ENCODE measurements at regions not wholly inside any gene's neighbourhood (a gene's known extent, or its start where the extent isn't known, plus 50 kb on each side); places are given as distances from the start of the nearest gene placed in this dataset.

DNA sequence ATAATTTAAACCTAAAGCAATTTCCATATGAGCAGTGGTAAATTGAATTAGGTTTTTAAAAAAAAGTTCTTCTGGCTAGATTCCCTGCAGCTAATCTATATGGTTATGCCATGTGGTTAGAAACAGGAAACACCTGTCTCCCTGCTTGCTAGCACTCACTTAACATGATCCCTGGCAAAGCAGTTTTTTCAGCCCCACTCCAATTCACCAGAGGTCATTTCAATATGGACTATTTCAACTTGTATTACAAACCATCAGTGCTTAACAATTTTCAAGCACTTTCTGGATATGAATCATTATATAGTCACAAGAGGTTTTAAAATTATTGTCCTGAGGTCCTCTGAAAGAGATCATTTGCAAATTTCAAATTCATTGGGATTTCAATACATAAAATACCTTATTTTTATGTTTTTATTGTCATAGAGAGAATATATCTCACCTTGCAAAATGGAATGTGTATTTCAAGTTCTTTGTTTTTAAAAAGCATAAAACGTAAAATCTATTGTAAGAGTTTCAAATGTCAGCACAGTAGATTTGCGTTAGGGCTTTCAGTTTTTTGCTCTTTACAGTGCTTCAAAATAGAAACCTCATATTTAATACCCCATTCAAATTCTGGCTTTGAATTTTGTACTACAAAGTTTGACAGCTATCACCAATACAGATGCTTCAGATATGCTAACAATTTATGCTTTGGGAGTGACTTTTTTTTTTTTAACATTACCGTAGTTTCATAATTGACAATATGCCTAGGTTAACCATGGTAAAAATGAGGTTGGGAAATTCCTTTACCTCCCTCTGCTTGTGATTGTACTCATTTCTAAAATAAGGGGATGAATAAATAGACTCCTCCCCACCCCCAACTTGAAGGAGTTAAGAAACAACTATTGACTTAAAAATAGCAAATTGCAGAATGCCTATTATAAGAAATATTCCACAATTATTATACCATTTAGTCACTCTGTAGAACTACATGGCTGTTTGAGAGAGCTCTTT, 117.5 kb upstream of the HGF start:
- 78% methylated on average over 3 of the region's 3 CpGs for WGBS
- Histone ChIP-seq H3K4me1 (ENCODE audit: control insufficient read depth, insufficient read depth, low read length) (no peaks in the 10 kb centered on the region), H3K9me3 (ENCODE audit: control insufficient read depth, low read length) (no peaks in the 10 kb centered on the region), H3K27ac (ENCODE audit: low read length) (no peak overlapping the region), H3K27me3 (ENCODE audit: control insufficient read depth, insufficient read depth) (no peaks in the 10 kb centered on the region), H3K4me3 (ENCODE audit: low read length) (no peak overlapping the region)
- intact Hi-C loops (cut with DNase I) = no loop called here
- ATAC-seq (no peak), DNase-seq (no peak)

DNA sequence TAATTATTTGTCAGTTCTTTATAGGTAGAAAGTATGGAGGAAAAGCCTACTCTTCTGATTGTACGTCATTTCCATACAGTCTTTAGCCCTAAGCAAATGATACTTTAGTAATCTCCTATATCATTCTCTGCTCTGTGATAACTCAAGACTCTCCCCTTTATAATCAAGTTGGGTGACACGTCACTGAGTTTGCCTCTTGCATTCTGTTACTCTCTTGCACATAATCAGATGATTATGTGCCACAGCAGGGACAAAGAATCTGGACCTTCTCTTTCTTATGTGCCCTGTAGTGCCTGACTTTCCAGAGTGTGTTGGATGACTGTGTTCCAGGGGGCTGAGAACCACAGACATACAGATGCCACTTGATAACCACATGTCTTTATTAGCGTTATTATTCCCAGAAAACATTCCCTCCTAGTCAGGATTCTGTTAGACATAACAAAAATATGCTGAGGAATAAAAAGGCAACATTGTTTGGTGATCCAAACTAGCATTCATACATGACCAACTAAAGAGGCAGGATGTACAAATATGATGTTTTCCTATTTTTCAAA, 116.4 kb upstream of the HGF start:
- 73% methylated on average over 3 of the region's 3 CpGs for WGBS
- intact Hi-C loops (cut with DNase I) = no loop called here
- H3K4me1 ChIP-seq (ENCODE audit: control insufficient read depth, insufficient read depth, low read length) = no peaks in the 10 kb centered on the region
- H3K4me3 ChIP-seq (ENCODE audit: low read length) = no peak overlapping the region
- H3K27me3 ChIP-seq (ENCODE audit: control insufficient read depth, insufficient read depth) = no peaks in the 10 kb centered on the region
- ATAC-seq (no peak), DNase-seq (no peak)
- no peak overlapping the region for H3K27ac ChIP-seq (ENCODE audit: low read length)
- H3K9me3 ChIP-seq (ENCODE audit: control insufficient read depth, low read length) = no peaks in the 10 kb centered on the region

DNA sequence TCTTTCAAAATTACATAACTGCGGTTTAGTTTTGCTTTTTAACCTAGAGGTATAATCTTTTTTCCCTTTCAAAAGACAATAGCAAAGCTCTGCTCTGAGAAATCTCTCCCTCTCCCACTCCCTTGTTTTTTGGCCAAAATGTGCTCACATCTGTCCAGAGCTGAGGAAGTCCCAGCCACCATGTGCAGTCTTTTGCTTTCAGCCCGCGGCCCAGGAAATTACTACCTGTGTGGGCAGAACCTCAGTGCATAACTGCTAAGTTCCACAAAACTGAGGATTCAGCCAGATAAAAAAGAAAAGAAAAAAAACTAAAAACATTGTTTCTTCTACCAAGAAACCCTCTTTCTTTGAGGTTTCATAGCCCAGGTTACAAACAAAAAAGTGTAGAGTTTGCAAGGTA, 115.0 kb upstream of the HGF start:
- no peak for ATAC-seq
- Histone ChIP-seq H3K27ac (ENCODE audit: low read length) (no peak overlapping the region), H3K4me3 (ENCODE audit: low read length) (no peak overlapping the region), H3K27me3 (ENCODE audit: control insufficient read depth, insufficient read depth) (no peaks in the 10 kb centered on the region), H3K4me1 (ENCODE audit: control insufficient read depth, insufficient read depth, low read length) (no peaks in the 10 kb centered on the region), H3K9me3 (ENCODE audit: control insufficient read depth, low read length) (no peaks in the 10 kb centered on the region)
- intact Hi-C loops (cut with DNase I) = no loop called here
- DNase-seq = no peak
- 64% methylated on average over 3 of the region's 3 CpGs for WGBS

DNA sequence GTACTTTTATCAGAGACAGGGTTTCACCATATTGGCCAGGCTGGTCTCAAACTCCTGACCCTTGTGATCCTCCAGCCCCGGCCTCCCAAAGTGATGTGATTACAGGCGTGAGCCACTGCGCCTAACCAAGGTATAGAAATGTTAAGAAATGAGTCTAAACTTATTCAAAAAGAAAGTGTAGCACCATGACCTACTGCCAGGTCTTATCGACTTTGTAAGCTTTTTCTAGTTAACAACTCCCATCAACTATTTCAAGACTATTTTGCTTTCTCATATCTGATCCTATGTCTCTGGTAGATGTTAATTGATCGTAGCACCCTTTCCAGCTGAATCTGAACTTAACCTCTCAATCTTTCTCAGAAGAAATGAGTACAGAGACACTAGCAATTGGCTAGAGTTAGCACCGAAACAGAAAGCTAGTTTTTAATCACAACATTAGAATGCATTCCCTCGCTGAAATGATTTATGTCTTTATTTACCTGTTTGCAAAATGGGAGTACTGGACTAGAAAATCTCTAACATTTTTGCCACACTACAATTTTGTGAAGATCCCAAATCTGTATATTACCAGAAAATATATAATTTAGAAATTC, 114.0 kb upstream of the HGF start:
- intact Hi-C loops (cut with DNase I) = no loop called here

DNA sequence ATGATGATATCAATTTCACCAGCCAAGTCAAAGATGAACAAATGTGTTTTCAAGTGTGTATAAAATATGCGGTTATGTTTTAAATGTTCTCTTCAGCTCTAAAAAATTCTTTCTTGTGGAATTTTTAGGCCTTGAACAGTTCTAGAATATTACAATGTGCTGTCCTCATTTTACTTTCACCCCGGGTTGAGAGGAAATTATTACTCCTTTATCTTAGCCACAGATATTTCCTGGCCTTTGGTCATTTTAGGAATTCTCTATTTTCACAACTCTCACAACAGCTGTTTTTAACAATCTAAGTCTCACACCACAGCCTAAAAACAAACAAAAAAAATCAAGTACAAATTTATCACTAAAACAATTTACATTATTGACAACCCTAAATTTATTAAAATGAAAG, 112.2 kb upstream of the HGF start:
- whole genome bisulfite sequencing = 30% methylated on average over 2 of the region's 2 CpGs
- no peak overlapping the region for H3K4me3 ChIP-seq (ENCODE audit: low read length)
- H3K27ac ChIP-seq (ENCODE audit: low read length) = no peak overlapping the region
- intact Hi-C loops (cut with DNase I) = no loop called here
- no peaks in the 10 kb centered on the region for H3K4me1 ChIP-seq (ENCODE audit: control insufficient read depth, insufficient read depth, low read length)
- H3K9me3 ChIP-seq (ENCODE audit: control insufficient read depth, low read length) = no peaks in the 10 kb centered on the region
- DNase-seq = no peak
- H3K27me3 ChIP-seq (ENCODE audit: control insufficient read depth, insufficient read depth) = no peaks in the 10 kb centered on the region
- ATAC-seq = no peak

More for the DNA sequence above, 114.0 kb upstream of the HGF start:
- Histone ChIP-seq H3K9me3 (ENCODE audit: control insufficient read depth, low read length) (no peaks in the 10 kb centered on the region), H3K27me3 (ENCODE audit: control insufficient read depth, insufficient read depth) (no peaks in the 10 kb centered on the region), H3K4me3 (ENCODE audit: low read length) (no peak overlapping the region), H3K27ac (ENCODE audit: low read length) (no peak overlapping the region), H3K4me1 (ENCODE audit: control insufficient read depth, insufficient read depth, low read length) (no peaks in the 10 kb centered on the region)
- no peak for DNase-seq
- ATAC-seq = no peak
- 94% methylated on average over 7 of the region's 7 CpGs for WGBS

DNA sequence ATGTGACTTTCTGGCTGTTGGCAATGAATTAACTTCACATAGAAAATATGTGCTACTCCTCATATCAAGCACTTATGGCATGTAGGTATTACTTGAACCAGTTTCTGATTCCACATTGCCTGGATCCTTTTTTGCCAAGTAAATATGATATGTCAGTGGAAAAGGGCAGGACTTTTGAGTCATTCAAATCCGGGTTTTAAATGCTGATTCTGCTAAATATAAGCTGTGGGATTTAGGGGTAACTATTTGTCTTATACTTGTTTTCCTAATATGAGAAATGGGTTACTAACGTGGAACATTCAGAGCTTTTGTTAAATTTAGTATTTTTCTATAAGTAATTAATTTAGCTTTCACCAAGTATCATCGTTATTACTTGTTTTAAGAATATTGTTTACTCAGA, 108.0 kb upstream of the HGF start:
- H3K4me1 ChIP-seq (ENCODE audit: control insufficient read depth, insufficient read depth, low read length) = no peaks in the 10 kb centered on the region
- WGBS = 84% methylated on average over 3 of the region's 3 CpGs
- no peaks in the 10 kb centered on the region for H3K27me3 ChIP-seq (ENCODE audit: control insufficient read depth, insufficient read depth)
- H3K4me3 ChIP-seq (ENCODE audit: low read length) = no peak overlapping the region
- H3K27ac ChIP-seq (ENCODE audit: low read length) = no peak overlapping the region
- H3K9me3 ChIP-seq (ENCODE audit: control insufficient read depth, low read length) = no peaks in the 10 kb centered on the region
- ATAC-seq = no peak
- DNase-seq = no peak
- intact Hi-C loops (cut with DNase I) = no loop called here

DNA sequence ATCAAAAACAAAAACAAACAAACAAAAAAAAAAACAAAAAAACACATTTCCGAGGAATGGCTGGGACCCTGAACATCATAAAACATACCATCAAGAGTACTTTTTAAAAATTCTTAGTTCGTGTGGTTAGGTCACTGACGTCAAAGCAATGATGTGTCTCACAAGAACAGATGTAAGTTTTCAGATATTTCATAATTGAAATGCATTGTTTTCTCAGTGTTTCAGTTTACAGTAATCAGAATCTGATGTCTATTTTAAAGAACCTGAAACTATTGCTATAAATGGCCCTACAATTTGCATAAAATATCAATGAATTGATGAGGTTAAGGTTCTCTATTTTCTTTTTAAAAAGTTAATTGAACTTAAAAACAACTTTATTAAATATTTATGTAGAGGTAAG, 103.7 kb upstream of the HGF start:
- intact Hi-C loops (cut with DNase I) = no loop called here
- Histone ChIP-seq H3K27me3 (ENCODE audit: control insufficient read depth, insufficient read depth) (no peaks in the 10 kb centered on the region), H3K4me1 (ENCODE audit: control insufficient read depth, insufficient read depth, low read length) (no peaks in the 10 kb centered on the region), H3K27ac (ENCODE audit: low read length) (no peak overlapping the region), H3K4me3 (ENCODE audit: low read length) (no peak overlapping the region), H3K9me3 (ENCODE audit: control insufficient read depth, low read length) (no peaks in the 10 kb centered on the region)
- 76% methylated on average over 3 of the region's 3 CpGs for WGBS
- DNase-seq (no peak), ATAC-seq (no peak)

DNA sequence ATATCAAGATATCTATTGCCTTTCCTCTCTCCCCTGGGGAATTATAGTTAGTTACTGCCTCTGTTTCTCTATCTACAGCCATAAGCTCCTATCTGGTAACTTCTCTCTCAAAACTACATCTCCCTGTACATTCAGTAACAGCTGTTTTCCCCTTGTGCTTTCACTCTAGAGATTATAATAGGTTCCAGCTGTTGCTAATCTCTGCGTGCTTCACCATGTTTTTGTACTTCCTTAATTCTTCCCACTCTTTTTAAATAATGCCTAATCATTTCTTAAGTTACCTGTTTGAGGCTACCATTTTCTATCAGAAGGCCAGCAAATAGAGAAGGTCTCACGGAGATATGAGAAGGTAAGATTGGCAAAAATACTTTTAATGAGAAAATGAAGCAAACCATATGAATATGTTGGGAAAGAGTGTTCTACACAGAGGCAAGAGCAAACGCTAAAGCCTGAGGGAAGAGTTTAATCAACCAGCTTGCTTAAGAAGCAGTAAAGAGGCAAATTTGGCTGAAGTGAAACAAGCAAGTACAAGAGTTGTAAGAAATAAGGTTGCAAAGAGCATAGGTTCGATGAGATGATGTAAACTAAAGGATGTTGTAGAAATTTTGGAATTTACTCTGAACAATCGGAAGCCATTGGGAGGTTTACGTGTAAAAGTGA, 101.9 kb upstream of the HGF start:
- H3K4me1 ChIP-seq (ENCODE audit: control insufficient read depth, insufficient read depth, low read length) = no peaks in the 10 kb centered on the region
- no peak for DNase-seq
- no peaks in the 10 kb centered on the region for H3K9me3 ChIP-seq (ENCODE audit: control insufficient read depth, low read length)
- 70% methylated on average over 6 of the region's 6 CpGs for WGBS
- no peak overlapping the region for H3K27ac ChIP-seq (ENCODE audit: low read length)
- no peak for ATAC-seq
- no peaks in the 10 kb centered on the region for H3K27me3 ChIP-seq (ENCODE audit: control insufficient read depth, insufficient read depth)
- no peak overlapping the region for H3K4me3 ChIP-seq (ENCODE audit: low read length)
- intact Hi-C loops (cut with DNase I) = no loop called here

DNA sequence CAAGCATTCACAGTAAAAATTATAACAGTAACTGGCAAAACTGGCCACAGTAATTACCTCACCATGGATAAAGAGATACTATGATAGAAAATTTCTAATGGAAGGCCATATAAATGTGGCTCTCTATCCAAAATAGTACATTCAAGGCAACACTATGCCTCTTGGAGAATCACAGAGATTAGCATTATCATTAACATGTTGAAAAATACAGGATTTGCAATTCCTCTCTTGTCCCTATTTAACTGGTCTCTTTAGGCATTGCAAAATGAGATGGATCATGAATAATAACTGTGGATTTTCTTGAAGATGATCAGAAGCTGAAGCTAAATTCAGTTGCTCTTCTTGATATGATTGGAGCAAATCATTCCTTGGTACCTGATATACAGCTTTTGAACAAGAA, 100.8 kb upstream of the HGF start:
- Histone ChIP-seq H3K4me1 (ENCODE audit: control insufficient read depth, insufficient read depth, low read length) (no peaks in the 10 kb centered on the region), H3K27me3 (ENCODE audit: control insufficient read depth, insufficient read depth) (no peaks in the 10 kb centered on the region), H3K4me3 (ENCODE audit: low read length) (no peak overlapping the region), H3K27ac (ENCODE audit: low read length) (no peak overlapping the region), H3K9me3 (ENCODE audit: control insufficient read depth, low read length) (no peaks in the 10 kb centered on the region)
- DNase-seq = no peak
- no peak for ATAC-seq
- intact Hi-C loops (cut with DNase I) = no loop called here

DNA sequence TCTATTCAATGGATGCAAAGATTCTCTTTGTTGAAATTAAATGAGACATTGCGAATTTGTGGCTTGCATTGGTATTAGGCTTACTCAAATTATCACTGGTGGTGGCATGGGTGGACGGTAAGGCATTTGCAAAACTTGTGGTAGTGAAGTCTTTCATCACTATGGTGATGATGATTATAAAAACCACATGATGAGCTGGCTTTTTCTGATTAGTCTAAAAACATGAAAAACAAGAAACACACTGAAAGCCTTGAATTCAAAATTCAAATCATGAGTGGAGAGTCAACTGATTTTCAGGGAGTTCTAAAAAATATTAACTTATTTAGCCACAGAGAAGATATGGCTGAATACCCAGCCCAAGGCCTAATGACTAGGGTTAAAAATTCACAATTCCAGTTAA, 99.8 kb upstream of the HGF start:
- WGBS = 85% methylated on average over 2 of the region's 2 CpGs
- no peaks in the 10 kb centered on the region for H3K9me3 ChIP-seq (ENCODE audit: control insufficient read depth, low read length)
- intact Hi-C loops (cut with DNase I) = no loop called here
- ATAC-seq (no peak), DNase-seq (no peak)
- H3K4me3 ChIP-seq (ENCODE audit: low read length) = no peak overlapping the region
- no peaks in the 10 kb centered on the region for H3K4me1 ChIP-seq (ENCODE audit: control insufficient read depth, insufficient read depth, low read length)
- H3K27ac ChIP-seq (ENCODE audit: low read length) = no peak overlapping the region
- no peaks in the 10 kb centered on the region for H3K27me3 ChIP-seq (ENCODE audit: control insufficient read depth, insufficient read depth)

DNA sequence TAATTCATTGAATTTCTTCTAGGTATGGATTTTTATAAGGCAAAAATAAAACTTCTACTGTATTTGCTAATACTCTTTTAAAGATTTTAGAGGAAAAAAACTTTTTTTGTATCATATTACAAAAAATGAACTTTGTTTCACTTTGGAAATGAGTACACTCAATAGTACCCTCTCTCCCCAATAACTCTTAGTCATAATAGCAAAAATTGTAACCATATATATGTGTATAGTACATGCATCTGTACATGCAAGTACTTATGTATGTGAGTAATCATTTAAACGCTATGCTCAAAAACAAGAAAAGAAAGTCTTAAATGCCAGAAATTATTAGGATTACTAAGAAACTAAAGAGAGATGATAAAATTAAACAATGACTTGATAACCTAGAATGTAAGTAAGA, 95.9 kb upstream of the HGF start:
- WGBS = 94% methylated on average over 1 of the region's 1 CpG

More for the DNA sequence above, 95.9 kb upstream of the HGF start:
- Histone ChIP-seq H3K27me3 (ENCODE audit: control insufficient read depth, insufficient read depth) (no peaks in the 10 kb centered on the region), H3K9me3 (ENCODE audit: control insufficient read depth, low read length) (no peaks in the 10 kb centered on the region), H3K27ac (ENCODE audit: low read length) (no peak overlapping the region), H3K4me3 (ENCODE audit: low read length) (no peak overlapping the region), H3K4me1 (ENCODE audit: control insufficient read depth, insufficient read depth, low read length) (no peaks in the 10 kb centered on the region)
- DNase-seq (no peak), ATAC-seq (no peak)
- intact Hi-C loops (cut with DNase I) = no loop called here
